Caco-2 (cell line): ENCODE measurements at regions not wholly inside any gene's neighbourhood (a gene's known extent, or its start where the extent isn't known, plus 50 kb on each side); places are given as distances from the start of the nearest gene placed in this dataset.

Source experiments
- BruUV-seq: library from RNA; stranded (reverse); fragments of 400-500 nt; replicated peaks from 2 replicates; lab custom pipeline; 2021; lab: Mats Ljungman, UMichigan
- CTCF ChIA-PET: fragments of 300-600 bp; sonication (Branson Sonifier 250); formaldehyde crosslinking; loops from one replicate; lab custom pipeline; 2022; ENCODE audit warnings: antibody characterized with exemption; lab: Charles Lee
- POLR2A ChIA-PET: fragments of 300-600 bp; sonication (Branson Sonifier 250); formaldehyde crosslinking; loops from one replicate; lab custom pipeline; 2022; ENCODE audit warnings: antibody characterized with exemption; lab: Charles Lee
- DNase-seq, 2 experiments: peaks; one replicate each; pipeline versions ENCODE4 v3.0.0 to v3.0.0-alpha.2; 2020 to 2022
- H3K27me3 ChIP-seq: replicated peaks from 2 replicates; pipeline ENCODE4 v1.6.0; 2011; ENCODE audit warnings: low read length; ENCODE audit not compliant: control insufficient read depth, insufficient read depth
- H3K36me3 ChIP-seq: 2 replicates; pipeline ENCODE4 v1.5.1; 2011; ENCODE audit warnings: low read length; ENCODE audit not compliant: control insufficient read depth, insufficient read depth
- H3K4me1 ChIP-seq: fragments of 250-450 bp; sonication (Bioruptor Pico); 2 replicates; pipeline ENCODE4 v1.5.1; 2020; ENCODE audit warnings: mild to moderate bottlenecking
- H3K4me3 ChIP-seq: 2 replicates; pipeline ENCODE4 v1.5.1; 2011; ENCODE audit warnings: low read depth, mild to moderate bottlenecking, control low read depth, low read length
- H3K9me3 ChIP-seq: fragments of 250-450 bp; sonication (Bioruptor Pico); 2 replicates; pipeline ENCODE4 v1.5.1; 2020; ENCODE audit warnings: mild to moderate bottlenecking, moderate library complexity
- H3K27ac Mint-ChIP-seq: one replicate; pipeline ENCODE4 v1.8.0; 2022; ENCODE audit warnings: mixed read lengths; ENCODE audit not compliant: unreplicated experiment
- H3K27me3 Mint-ChIP-seq: one replicate; pipeline ENCODE4 v1.8.0; 2022; ENCODE audit warnings: mixed read lengths; ENCODE audit not compliant: insufficient read depth, unreplicated experiment
- H3K36me3 Mint-ChIP-seq: one replicate; pipeline ENCODE4 v1.8.0; 2022; ENCODE audit warnings: mild to moderate bottlenecking, mixed read lengths; ENCODE audit not compliant: insufficient read depth, unreplicated experiment
- H3K4me1 Mint-ChIP-seq: one replicate; pipeline ENCODE4 v1.8.0; 2022; ENCODE audit warnings: low read depth, mixed read lengths; ENCODE audit not compliant: unreplicated experiment
- H3K4me3 Mint-ChIP-seq: one replicate; pipeline ENCODE4 v1.8.0; 2022; ENCODE audit warnings: mild to moderate bottlenecking, moderate library complexity, mixed read lengths; ENCODE audit not compliant: unreplicated experiment
- H3K9me3 Mint-ChIP-seq: one replicate; pipeline ENCODE4 v1.8.0; 2022; ENCODE audit warnings: mixed read lengths; ENCODE audit not compliant: unreplicated experiment
- intact Hi-C: fragments of 100-400 bp; cut with micrococcal nuclease; formaldehyde crosslinking; loops from one replicate; pipeline ENCODE4 v1.10.0; 2022; ENCODE audit not compliant: unreplicated experiment
- TF ChIP-seq, protein P1 (sequence below), 2 experiments: fragments of 200-600 bp in 1 of 2; IDR thresholded peaks; 1 replicate in 1 of 2; 2 replicates in 1 of 2; pipeline versions ENCODE4 v1.5.1 to v1.8.0; 2011 to 2022; ENCODE audit warnings: antibody characterized with exemption in 1 of 2, control low read depth in 1 of 2, inconsistent platforms in 1 of 2, low read depth in 1 of 2, low read length in 1 of 2, mild to moderate bottlenecking in 1 of 2, moderate library complexity in 1 of 2; ENCODE audit not compliant: insufficient read depth in 1 of 2, severe bottlenecking in 1 of 2, unreplicated experiment in 1 of 2

DNA sequence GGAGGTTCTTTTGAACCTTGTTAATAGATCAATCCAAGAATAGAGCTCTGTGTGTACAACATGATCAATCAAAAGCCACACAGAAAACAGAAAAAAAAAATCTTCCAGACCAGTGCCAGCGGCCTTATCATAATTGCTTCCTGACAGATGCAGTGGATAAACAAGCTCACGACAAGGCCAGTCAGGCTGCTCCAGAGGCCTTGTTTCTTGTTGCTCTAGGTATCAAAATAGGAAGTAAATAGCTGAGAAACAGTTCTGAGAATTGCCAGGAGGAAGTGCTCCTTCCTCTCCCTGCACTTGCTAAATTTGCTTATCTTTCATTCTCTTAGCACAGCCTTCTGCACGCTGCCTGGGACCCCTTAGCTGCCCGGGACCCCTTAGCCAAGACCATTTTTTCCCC, 199.0 kb upstream of the TARS1 start:
- H3K4me3 Mint-ChIP-seq = no peak overlapping the region
- H3K27me3 Mint-ChIP-seq = no peaks in the 10 kb centered on the region
- no peaks in the 10 kb centered on the region for H3K27me3 ChIP-seq
- H3K4me3 ChIP-seq = no peak overlapping the region
- no peak overlapping the region for H3K27ac Mint-ChIP-seq
- no peaks in the 10 kb centered on the region for H3K9me3 Mint-ChIP-seq
- BruUV-seq = no TSS peak
- H3K36me3 Mint-ChIP-seq = no peaks in the 10 kb centered on the region
- POLR2A ChIA-PET = no interaction called here
- TF ChIP-seq, protein P1, sequence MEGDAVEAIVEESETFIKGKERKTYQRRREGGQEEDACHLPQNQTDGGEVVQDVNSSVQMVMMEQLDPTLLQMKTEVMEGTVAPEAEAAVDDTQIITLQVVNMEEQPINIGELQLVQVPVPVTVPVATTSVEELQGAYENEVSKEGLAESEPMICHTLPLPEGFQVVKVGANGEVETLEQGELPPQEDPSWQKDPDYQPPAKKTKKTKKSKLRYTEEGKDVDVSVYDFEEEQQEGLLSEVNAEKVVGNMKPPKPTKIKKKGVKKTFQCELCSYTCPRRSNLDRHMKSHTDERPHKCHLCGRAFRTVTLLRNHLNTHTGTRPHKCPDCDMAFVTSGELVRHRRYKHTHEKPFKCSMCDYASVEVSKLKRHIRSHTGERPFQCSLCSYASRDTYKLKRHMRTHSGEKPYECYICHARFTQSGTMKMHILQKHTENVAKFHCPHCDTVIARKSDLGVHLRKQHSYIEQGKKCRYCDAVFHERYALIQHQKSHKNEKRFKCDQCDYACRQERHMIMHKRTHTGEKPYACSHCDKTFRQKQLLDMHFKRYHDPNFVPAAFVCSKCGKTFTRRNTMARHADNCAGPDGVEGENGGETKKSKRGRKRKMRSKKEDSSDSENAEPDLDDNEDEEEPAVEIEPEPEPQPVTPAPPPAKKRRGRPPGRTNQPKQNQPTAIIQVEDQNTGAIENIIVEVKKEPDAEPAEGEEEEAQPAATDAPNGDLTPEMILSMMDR (IDR thresholded peaks at IDR 0.05; ENCODE audit: insufficient read depth in 1 of 2, low read depth in 1 of 2, low read length in 1 of 2, severe bottlenecking in 1 of 2, unreplicated experiment in 1 of 2) = no peak
- no peaks in the 10 kb centered on the region for H3K9me3 ChIP-seq
- H3K4me1 Mint-ChIP-seq = no peaks in the 10 kb centered on the region
- no peaks in the 10 kb centered on the region for H3K36me3 ChIP-seq
- H3K4me1 ChIP-seq = no peaks in the 10 kb centered on the region
- intact Hi-C loops = no loop called here
- CTCF ChIA-PET = no interaction called here
- DNase-seq = no peak

DNA sequence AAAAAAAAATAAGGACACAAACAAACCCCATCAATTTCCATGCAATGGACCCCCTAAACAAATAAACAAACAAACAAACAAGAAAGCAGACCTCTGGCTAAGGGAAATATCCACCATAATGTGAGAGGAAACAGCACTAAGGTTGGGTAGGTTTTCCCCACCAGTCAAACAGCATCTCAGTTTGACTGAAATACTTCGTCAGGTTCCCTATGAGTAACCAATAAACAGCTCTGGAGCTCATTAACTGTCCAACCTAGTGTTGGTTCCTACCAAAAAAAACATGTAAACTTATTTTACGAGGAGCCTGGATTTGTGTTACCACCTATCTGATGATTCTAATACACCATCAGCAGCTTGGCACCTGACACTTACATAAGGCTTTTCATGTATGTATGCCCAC, 198.5 kb upstream of the TARS1 start:
- Histone ChIP-seq H3K36me3 (no peaks in the 10 kb centered on the region), H3K27me3 (no peaks in the 10 kb centered on the region), H3K4me1 (no peaks in the 10 kb centered on the region), H3K9me3 (no peaks in the 10 kb centered on the region), H3K4me3 (no peak overlapping the region)
- Mint-ChIP-seq H3K9me3 (no peaks in the 10 kb centered on the region), H3K4me1 (no peaks in the 10 kb centered on the region), H3K4me3 (no peak overlapping the region), H3K27ac (no peak overlapping the region), H3K27me3 (no peaks in the 10 kb centered on the region), H3K36me3 (no peaks in the 10 kb centered on the region)
- BruUV-seq = no TSS peak
- no peak for DNase-seq
- POLR2A ChIA-PET = no interaction called here
- TF ChIP-seq, protein P1 (IDR thresholded peaks at IDR 0.05; ENCODE audit: insufficient read depth in 1 of 2, low read depth in 1 of 2, low read length in 1 of 2, severe bottlenecking in 1 of 2, unreplicated experiment in 1 of 2) = no peak
- CTCF ChIA-PET = no interaction called here
- intact Hi-C loops = no loop called here

DNA sequence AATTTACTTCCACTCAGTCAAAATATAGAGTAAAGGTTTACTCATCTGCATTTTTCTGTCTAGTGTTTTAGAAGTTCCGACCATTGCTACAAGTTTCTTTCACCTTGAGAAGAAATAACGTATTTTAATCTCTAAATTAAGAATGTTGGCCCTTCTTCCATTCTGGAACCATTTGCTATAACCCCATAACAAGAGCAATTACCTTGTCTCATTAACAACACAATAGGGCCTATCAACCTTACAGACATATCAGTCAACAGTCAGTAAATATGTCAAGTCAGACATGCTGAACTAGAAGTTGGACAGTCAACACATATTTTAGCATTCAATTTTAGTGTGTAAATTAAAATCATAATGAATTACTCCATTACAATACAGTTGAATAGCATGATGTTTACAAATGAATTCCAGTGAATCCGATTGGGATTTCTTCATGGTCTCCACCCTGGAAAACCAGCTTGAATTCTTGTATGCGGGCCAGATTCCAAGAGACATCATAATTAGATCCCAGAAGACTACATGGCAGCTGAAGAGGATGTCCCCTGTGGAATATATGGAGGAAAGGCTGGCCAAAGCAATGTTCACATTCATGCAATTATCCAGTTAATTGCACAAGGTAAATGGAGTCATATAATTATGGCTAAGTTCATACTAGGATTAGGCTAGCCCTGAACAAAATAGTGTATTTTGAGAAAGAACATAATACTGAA, 196.2 kb upstream of the TARS1 start:
- Histone ChIP-seq H3K4me1 (no peaks in the 10 kb centered on the region), H3K36me3 (no peaks in the 10 kb centered on the region), H3K27me3 (no peaks in the 10 kb centered on the region), H3K4me3 (no peak overlapping the region), H3K9me3 (no peaks in the 10 kb centered on the region)
- H3K4me1 Mint-ChIP-seq = no peaks in the 10 kb centered on the region
- no peak overlapping the region for H3K4me3 Mint-ChIP-seq
- H3K9me3 Mint-ChIP-seq = no peaks in the 10 kb centered on the region
- no peaks in the 10 kb centered on the region for H3K27me3 Mint-ChIP-seq
- intact Hi-C loops = no loop called here
- POLR2A ChIA-PET = no interaction called here
- H3K36me3 Mint-ChIP-seq = no peaks in the 10 kb centered on the region
- DNase-seq = no peak
- no peak overlapping the region for H3K27ac Mint-ChIP-seq
- TF ChIP-seq, protein P1 (IDR thresholded peaks at IDR 0.05; ENCODE audit: insufficient read depth in 1 of 2, low read depth in 1 of 2, low read length in 1 of 2, severe bottlenecking in 1 of 2, unreplicated experiment in 1 of 2) = no peak
- CTCF ChIA-PET = no interaction called here
- BruUV-seq = no TSS peak
